Hepatocyte (in vitro differentiated cells): ENCODE measurements at regions not wholly inside any gene's neighbourhood (a gene's known extent, or its start where the extent isn't known, plus 50 kb on each side); places are given as distances from the start of the nearest gene placed in this dataset.

ENCODE experiments used
- DNase-seq: peaks from one replicate; pipeline ENCODE4 v3.0.0-alpha.2; 2016; ENCODE audit warnings: low spot score
- H2AFZ ChIP-seq: fragments of 200-600 bp; sonication (generic); 2 replicates; pipeline ENCODE4 v1.6.0; 2016; ENCODE audit warnings: antibody characterized with exemption, mild to moderate bottlenecking
- H3K27ac ChIP-seq: fragments of 200-600 bp; sonication (generic); 2 replicates; pipeline ENCODE4 v1.5.1; 2016; ENCODE audit warnings: mild to moderate bottlenecking
- H3K27me3 ChIP-seq: fragments of 200-600 bp; sonication (generic); 2 replicates; pipeline ENCODE4 v1.6.1; 2016
- H3K36me3 ChIP-seq: fragments of 200-600 bp; sonication (generic); replicated peaks from 2 replicates; pipeline ENCODE4 v1.5.1; 2016; ENCODE audit warnings: low read depth; ENCODE audit not compliant: insufficient read depth
- H3K4me1 ChIP-seq: fragments of 200-600 bp; sonication (generic); 2 replicates; pipeline ENCODE4 v1.5.1; 2016; ENCODE audit warnings: mild to moderate bottlenecking, moderate library complexity; ENCODE audit not compliant: insufficient read depth
- H3K4me2 ChIP-seq: fragments of 200-600 bp; sonication (generic); 2 replicates; pipeline ENCODE4 v1.6.0; 2016
- H3K4me3 ChIP-seq: fragments of 200-600 bp; sonication (generic); 2 replicates; pipeline ENCODE4 v1.5.1; 2016; ENCODE audit warnings: mild to moderate bottlenecking
- H3K79me2 ChIP-seq: fragments of 200-600 bp; sonication (generic); 2 replicates; pipeline ENCODE4 v1.6.0; 2017; ENCODE audit warnings: mild to moderate bottlenecking
- H3K9me2 ChIP-seq: fragments of 200-600 bp; sonication (generic); replicated peaks from 2 replicates; pipeline ENCODE4 v1.6.0; 2017; ENCODE audit warnings: mild to moderate bottlenecking; ENCODE audit not compliant: insufficient read depth
- H3K9me3 ChIP-seq: fragments of 200-600 bp; sonication (generic); 2 replicates; pipeline ENCODE4 v1.5.1; 2016; ENCODE audit warnings: low read depth, mild to moderate bottlenecking
- H4K20me1 ChIP-seq: fragments of 200-600 bp; sonication (generic); 2 replicates; pipeline ENCODE4 v1.6.0; 2016; ENCODE audit warnings: mild to moderate bottlenecking; ENCODE audit not compliant: insufficient read depth, poor library complexity, severe bottlenecking
- CTCF ChIP-seq: fragments of 200-600 bp; sonication (generic); IDR thresholded peaks from 2 replicates; pipeline ENCODE4 v1.5.1; 2016; ENCODE audit warnings: antibody characterized with exemption, mild to moderate bottlenecking; ENCODE audit not compliant: poor library complexity
- EZH2 ChIP-seq: fragments of 200-600 bp; sonication (generic); IDR thresholded peaks from 2 replicates; pipeline ENCODE4 v1.6.1; 2016; ENCODE audit warnings: antibody characterized with exemption, mild to moderate bottlenecking, borderline replicate concordance
- EZH2phosphoT487 ChIP-seq: fragments of 200-600 bp; sonication (generic); IDR thresholded peaks from one replicate; pipeline ENCODE4 v1.6.1; 2018; ENCODE audit warnings: antibody characterized with exemption, mild to moderate bottlenecking, low read depth, moderate library complexity; ENCODE audit not compliant: unreplicated experiment, severe bottlenecking
- WGBS: methylation state at CpG from one replicate; pipeline ENCODE4 v1.1.6; 2016; ENCODE audit warnings: low lambda C conversion rate; ENCODE audit errors: missing lambda C conversion rate; 5-methylcytosine and 5-hydroxymethylcytosine counted together

DNA sequence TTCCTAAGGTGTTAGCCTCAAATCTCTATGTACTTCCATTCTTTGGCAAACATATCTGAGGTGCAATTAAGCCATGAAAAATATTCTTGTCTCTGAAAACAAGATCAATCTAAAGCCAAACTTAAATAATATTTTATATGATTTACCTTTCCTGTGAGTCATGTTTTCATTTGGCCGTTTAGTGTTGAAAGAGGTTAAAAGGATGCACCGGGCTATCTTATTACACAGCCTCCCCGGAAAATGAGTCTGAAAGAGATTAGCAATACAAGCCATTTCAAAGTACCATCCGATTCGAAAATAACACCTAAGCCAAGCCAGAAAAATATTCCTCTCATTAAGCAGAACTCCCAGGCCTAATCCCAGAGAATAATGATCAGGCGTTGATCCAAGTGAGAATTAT, 161.5 kb upstream of the EPHA5 start:
- no peak overlapping the region for H3K4me3 ChIP-seq
- no peak overlapping the region for H3K27ac ChIP-seq
- no peak overlapping the region for H3K4me2 ChIP-seq
- H3K36me3 ChIP-seq, result no peaks in the 10 kb centered on the region
- H3K9me2 ChIP-seq, result no peaks in the 10 kb centered on the region
- H2AFZ ChIP-seq, result no peak overlapping the region
- no peaks in the 10 kb centered on the region for H3K9me3 ChIP-seq
- H3K4me1 ChIP-seq, result no peaks in the 10 kb centered on the region
- H4K20me1 ChIP-seq, result no peaks in the 10 kb centered on the region
- DNase-seq, result no peak
- no peaks in the 10 kb centered on the region for H3K79me2 ChIP-seq
- TF ChIP-seq EZH2phosphoT487 (no peak), CTCF (no peak), EZH2 (no peak)
- 66% methylated on average over 6 of the region's 6 CpGs for WGBS
- no peaks in the 10 kb centered on the region for H3K27me3 ChIP-seq

GRCh38 chr4:65825116-65825753, 154.9 kb upstream of the EPHA5 start:
- Histone ChIP-seq H3K36me3 (no peaks in the 10 kb centered on the region), H2AFZ (no peak overlapping the region), H3K9me2 (no peaks in the 10 kb centered on the region), H4K20me1 (no peaks in the 10 kb centered on the region), H3K4me1 (no peaks in the 10 kb centered on the region), H3K4me3 (no peak overlapping the region), H3K27me3 (no peaks in the 10 kb centered on the region), H3K4me2 (no peak overlapping the region), H3K27ac (no peak overlapping the region), H3K9me3 (no peaks in the 10 kb centered on the region), H3K79me2 (no peaks in the 10 kb centered on the region)
- 79% methylated on average over 2 of the region's 2 CpGs for WGBS
- TF ChIP-seq EZH2phosphoT487, result no peak
- TF ChIP-seq CTCF, result no peak
- TF ChIP-seq EZH2, result no peak
- DNase-seq, result no peak

GRCh38 chr4:65819192-65819591, 148.9 kb upstream of the EPHA5 start:
- Histone ChIP-seq H4K20me1 (no peaks in the 10 kb centered on the region), H3K79me2 (no peaks in the 10 kb centered on the region), H2AFZ (no peak overlapping the region), H3K4me3 (no peak overlapping the region), H3K27ac (no peak overlapping the region), H3K4me2 (no peak overlapping the region), H3K9me2 (no peaks in the 10 kb centered on the region), H3K27me3 (no peaks in the 10 kb centered on the region), H3K36me3 (no peaks in the 10 kb centered on the region), H3K4me1 (no peaks in the 10 kb centered on the region), H3K9me3 (no peaks in the 10 kb centered on the region)
- DNase-seq, result no peak
- TF ChIP-seq EZH2 (no peak), EZH2phosphoT487 (no peak), CTCF (no peak)
- 96% methylated on average over 1 of the region's 1 CpG for WGBS

- Histone ChIP-seq H3K79me2 (no peaks in the 10 kb centered on the region), H2AFZ (no peak overlapping the region), H4K20me1 (no peaks in the 10 kb centered on the region), H3K9me2 (no peaks in the 10 kb centered on the region), H3K4me1 (no peaks in the 10 kb centered on the region), H3K27ac (no peak overlapping the region), H3K27me3 (no peaks in the 10 kb centered on the region), H3K4me3 (no peak overlapping the region), H3K4me2 (no peak overlapping the region), H3K36me3 (no peaks in the 10 kb centered on the region), H3K9me3 (no peaks in the 10 kb centered on the region)
- TF ChIP-seq CTCF (no peak), EZH2phosphoT487 (no peak), EZH2 (no peak)
- DNase-seq, result no peak
Observed at GRCh38 chr4:65805936-65806335, 135.6 kb upstream of the EPHA5 start.
